ENCODE measurements at regions not wholly inside any gene's neighbourhood (a gene's known extent, or its start where the extent isn't known, plus 50 kb on each side); places are given as distances from the start of the nearest gene placed in this dataset.
A peak's percentile ranks its signal among the peaks of the same experiment; 100 is the strongest.

DNA sequence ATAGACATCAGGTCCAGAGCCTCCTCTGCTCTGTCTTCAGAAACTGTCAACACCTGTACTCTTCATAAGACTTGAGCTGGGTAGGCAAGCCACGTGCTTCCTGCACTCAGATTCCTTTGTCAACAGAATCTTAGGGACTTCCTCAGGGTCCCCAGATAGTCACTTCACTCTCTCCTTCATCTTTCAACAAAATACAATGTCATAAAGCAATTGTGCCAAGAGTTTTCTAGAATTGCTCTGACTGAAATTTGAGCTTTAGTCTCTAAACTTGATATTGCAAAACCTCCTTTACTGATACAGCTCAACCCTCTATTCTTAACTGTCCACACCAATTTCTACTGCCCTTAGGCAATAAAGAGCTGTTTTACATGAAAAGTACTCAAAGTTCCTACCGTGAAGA lies 179.9 kb downstream of the IRS2 start:
- Histone ChIP-seq H3K4me1 (ENCODE audit: insufficient read depth, low read length) (no peaks in the 10 kb centered on the region), H3K27ac (ENCODE audit: low read length) (peak overlapping the region; percentile 7; the same call in 1 of the 2 replicates), H4K20me1 (ENCODE audit: insufficient read depth, low read length) (peaks cover 7% of the 10 kb centered on the region; the same call in 1 of the 2 replicates), H3K9me3 (ENCODE audit: insufficient read depth, low read length, severe bottlenecking) (no peaks in the 10 kb centered on the region), H3K27me3 (ENCODE audit: insufficient read depth, low read length, poor library complexity) (no peaks in the 10 kb centered on the region), H3K79me2 (ENCODE audit: insufficient read depth, low read length) (peaks cover 42% of the 10 kb centered on the region), H3K9ac (ENCODE audit: low read depth, low read length) (no peak overlapping the region), H3K4me2 (ENCODE audit: insufficient read depth, low read length) (no peak overlapping the region), H2AFZ (ENCODE audit: low read depth, low read length) (no peak overlapping the region), H3K4me3 (ENCODE audit: low read depth in 1 of 2, low read length in 2 of 2) (no peak overlapping the region), H3K36me3 (ENCODE audit: insufficient read depth, low read length) (peaks cover 25% of the 10 kb centered on the region)
- peak; percentile 21 for DNase-seq
- ATAC-seq (ENCODE audit: insufficient read depth, low read depth): peak; percentile 70
- TF ChIP-seq EZH2 (IDR thresholded peaks at IDR 0.05; ENCODE audit: borderline replicate concordance, low read depth, low read length, severe bottlenecking): no peak
- no peak for TF ChIP-seq CTCF (IDR thresholded peaks at IDR 0.05; ENCODE audit: borderline replicate concordance, extremely low read depth, low read length, poor library complexity, severe bottlenecking)

- Histone ChIP-seq H3K4me2 (ENCODE audit: insufficient read depth, low read length) (no peak overlapping the region), H2AFZ (ENCODE audit: low read depth, low read length) (no peak overlapping the region), H3K4me3 (ENCODE audit: low read depth in 1 of 2, low read length in 2 of 2) (no peak overlapping the region), H3K9ac (ENCODE audit: low read depth, low read length) (no peak overlapping the region), H4K20me1 (ENCODE audit: insufficient read depth, low read length) (peaks cover 6% of the 10 kb centered on the region; the same call in 1 of the 2 replicates), H3K27me3 (ENCODE audit: insufficient read depth, low read length, poor library complexity) (no peaks in the 10 kb centered on the region), H3K79me2 (ENCODE audit: insufficient read depth, low read length) (peaks cover 36% of the 10 kb centered on the region), H3K27ac (ENCODE audit: low read length) (no peak overlapping the region), H3K4me1 (ENCODE audit: insufficient read depth, low read length) (no peaks in the 10 kb centered on the region), H3K36me3 (ENCODE audit: insufficient read depth, low read length) (peaks cover 25% of the 10 kb centered on the region), H3K9me3 (ENCODE audit: insufficient read depth, low read length, severe bottlenecking) (no peaks in the 10 kb centered on the region)
- no peak for ATAC-seq (ENCODE audit: insufficient read depth, low read depth)
- TF ChIP-seq CTCF (IDR thresholded peaks at IDR 0.05; ENCODE audit: borderline replicate concordance, extremely low read depth, low read length, poor library complexity, severe bottlenecking) (no peak), EZH2 (IDR thresholded peaks at IDR 0.05; ENCODE audit: borderline replicate concordance, low read depth, low read length, severe bottlenecking) (no peak)
- DNase-seq: no peak
Measured at GRCh38 chr13:109605846-109606245, 180.5 kb downstream of the IRS2 start.

DNA sequence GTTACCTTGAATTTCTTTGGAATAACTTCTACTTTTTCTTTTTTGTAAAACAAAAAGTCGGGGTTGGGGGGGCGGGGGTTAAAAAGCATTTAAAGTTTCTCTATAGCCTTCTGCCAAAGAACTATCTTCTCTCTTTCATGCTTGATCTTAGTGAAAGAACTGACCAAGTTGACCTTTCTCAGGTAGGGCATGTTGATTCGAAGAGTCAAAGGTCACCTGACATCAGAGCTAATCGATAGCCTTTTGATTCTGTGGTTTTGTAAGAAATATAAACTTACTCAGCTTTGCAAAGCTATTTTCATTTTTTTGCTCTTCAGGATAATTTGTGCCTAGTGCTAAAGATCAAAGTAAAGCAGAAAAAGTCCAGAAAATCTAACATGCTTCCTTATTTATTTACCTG lies 181.5 kb downstream of the IRS2 start:
- H3K27ac ChIP-seq (ENCODE audit: low read length): no peak overlapping the region
- H3K79me2 ChIP-seq (ENCODE audit: insufficient read depth, low read length): peaks cover 26% of the 10 kb centered on the region
- H3K9me3 ChIP-seq (ENCODE audit: insufficient read depth, low read length, severe bottlenecking): no peaks in the 10 kb centered on the region
- H3K9ac ChIP-seq (ENCODE audit: low read depth, low read length): no peak overlapping the region
- 0 out of 2 replicates have a peak, but pooled peaks cover 4% of the 10 kb centered on the region for H4K20me1 ChIP-seq (ENCODE audit: insufficient read depth, low read length)
- H3K27me3 ChIP-seq (ENCODE audit: insufficient read depth, low read length, poor library complexity): no peaks in the 10 kb centered on the region
- TF ChIP-seq CTCF (IDR thresholded peaks at IDR 0.05; ENCODE audit: borderline replicate concordance, extremely low read depth, low read length, poor library complexity, severe bottlenecking) (no peak), EZH2 (IDR thresholded peaks at IDR 0.05; ENCODE audit: borderline replicate concordance, low read depth, low read length, severe bottlenecking) (no peak)
- no peak overlapping the region for H3K4me2 ChIP-seq (ENCODE audit: insufficient read depth, low read length)
- H3K4me3 ChIP-seq (ENCODE audit: low read depth in 1 of 2, low read length in 2 of 2): no peak overlapping the region
- peaks cover 25% of the 10 kb centered on the region for H3K36me3 ChIP-seq (ENCODE audit: insufficient read depth, low read length)
- DNase-seq (no peak), ATAC-seq (ENCODE audit: insufficient read depth, low read depth) (no peak)
- H3K4me1 ChIP-seq (ENCODE audit: insufficient read depth, low read length): no peaks in the 10 kb centered on the region
- no peak overlapping the region for H2AFZ ChIP-seq (ENCODE audit: low read depth, low read length)

GRCh38 chr13:109602356-109602755 lies 184.0 kb downstream of the IRS2 start:
- Histone ChIP-seq H2AFZ (ENCODE audit: low read depth, low read length) (no peak overlapping the region), H3K4me3 (ENCODE audit: low read depth in 1 of 2, low read length in 2 of 2) (no peak overlapping the region), H3K4me2 (ENCODE audit: insufficient read depth, low read length) (no peak overlapping the region), H3K4me1 (ENCODE audit: insufficient read depth, low read length) (no peaks in the 10 kb centered on the region), H3K9ac (ENCODE audit: low read depth, low read length) (no peak overlapping the region), H3K9me3 (ENCODE audit: insufficient read depth, low read length, severe bottlenecking) (no peaks in the 10 kb centered on the region), H3K27me3 (ENCODE audit: insufficient read depth, low read length, poor library complexity) (no peaks in the 10 kb centered on the region), H3K27ac (ENCODE audit: low read length) (no peak overlapping the region), H3K36me3 (ENCODE audit: insufficient read depth, low read length) (peaks cover 25% of the 10 kb centered on the region), H4K20me1 (ENCODE audit: insufficient read depth, low read length) (0 out of 2 replicates have a peak, but pooled peaks cover 4% of the 10 kb centered on the region), H3K79me2 (ENCODE audit: insufficient read depth, low read length) (peaks cover 12% of the 10 kb centered on the region; the same call in 1 of the 2 replicates)
- no peak for DNase-seq
- ATAC-seq (ENCODE audit: insufficient read depth, low read depth): no peak
- TF ChIP-seq EZH2 (IDR thresholded peaks at IDR 0.05; ENCODE audit: borderline replicate concordance, low read depth, low read length, severe bottlenecking) (no peak), CTCF (IDR thresholded peaks at IDR 0.05; ENCODE audit: borderline replicate concordance, extremely low read depth, low read length, poor library complexity, severe bottlenecking) (no peak)

Measured in DND-41 (cell line).